DOHH2 (cell line): ENCODE measurements at regions not wholly inside any gene's neighbourhood (a gene's known extent, or its start where the extent isn't known, plus 50 kb on each side); places are given as distances from the start of the nearest gene placed in this dataset.

Experiments used
- H3F3A ChIP-seq: fragments of 200-600 bp; sonication (generic), shearing (Covaris generic); 2 replicates; pipeline ENCODE4 v1.6.0; 2016; ENCODE audit warnings: antibody characterized with exemption, mild to moderate bottlenecking; ENCODE audit not compliant: control insufficient read depth, insufficient read depth
- H3K27ac ChIP-seq: fragments of 200-600 bp; sonication (generic); 2 replicates; pipeline ENCODE4 v1.5.1; 2014; ENCODE audit warnings: low read depth, mild to moderate bottlenecking, low read length, moderate library complexity
- H3K27me3 ChIP-seq: fragments of 200-600 bp; sonication (generic); 2 replicates; pipeline ENCODE4 v1.6.1; 2014; ENCODE audit warnings: mild to moderate bottlenecking, low read length, mixed read lengths; ENCODE audit not compliant: control insufficient read depth
- H3K36me3 ChIP-seq: fragments of 200-600 bp; sonication (generic); 2 replicates; pipeline ENCODE4 v1.6.1; 2014; ENCODE audit warnings: mild to moderate bottlenecking, low read length, moderate library complexity, mixed read lengths; ENCODE audit not compliant: control insufficient read depth
- H3K4me1 ChIP-seq: fragments of 200-600 bp; sonication (generic); 2 replicates; pipeline ENCODE4 v1.6.1; 2014; ENCODE audit warnings: mild to moderate bottlenecking, low read length, mixed read lengths; ENCODE audit not compliant: control insufficient read depth
- H3K4me2 ChIP-seq: fragments of 200-600 bp; sonication (generic); 2 replicates; pipeline ENCODE4 v1.6.0; 2014; ENCODE audit warnings: mild to moderate bottlenecking, low read length, moderate library complexity
- H3K4me3 ChIP-seq: fragments of 200-600 bp; sonication (generic); 2 replicates; pipeline ENCODE4 v1.5.1; 2014; ENCODE audit warnings: mild to moderate bottlenecking, low read length, mixed read lengths
- H3K79me2 ChIP-seq: fragments of 200-600 bp; sonication (generic); 2 replicates; pipeline ENCODE4 v1.6.1; 2014; ENCODE audit warnings: mild to moderate bottlenecking, low read length, mixed read lengths; ENCODE audit not compliant: control insufficient read depth
- H3K9me2 ChIP-seq: fragments of 200-600 bp; sonication (generic); replicated peaks from 2 replicates; pipeline ENCODE4 v1.6.1; 2014; ENCODE audit warnings: mild to moderate bottlenecking, low read length, mixed read lengths; ENCODE audit not compliant: control insufficient read depth
- H3K9me3 ChIP-seq: fragments of 200-600 bp; sonication (generic); 2 replicates; pipeline ENCODE4 v1.6.1; 2014; ENCODE audit warnings: antibody characterized with exemption, low read length, mixed read lengths; ENCODE audit not compliant: control insufficient read depth, insufficient read depth
- H4K20me1 ChIP-seq: fragments of 200-600 bp; sonication (generic); 2 replicates; pipeline ENCODE4 v1.6.0; 2014; ENCODE audit warnings: low read depth, mild to moderate bottlenecking, antibody characterized with exemption, low read length, moderate library complexity; ENCODE audit not compliant: control insufficient read depth, insufficient read depth
- EZH2phosphoT487 ChIP-seq: fragments of 200-600 bp; sonication (generic); IDR thresholded peaks from 2 replicates; pipeline ENCODE4 v1.6.1; 2017; ENCODE audit warnings: borderline replicate concordance, mild to moderate bottlenecking, antibody characterized with exemption, low read length, moderate library complexity, mixed read lengths
- TF ChIP-seq, protein P1 (sequence below): fragments of 200-600 bp; sonication (generic); IDR thresholded peaks from one replicate; pipeline ENCODE4 v1.5.1; 2014; ENCODE audit warnings: antibody characterized with exemption, mild to moderate bottlenecking, low read depth, low read length; ENCODE audit not compliant: poor library complexity, severe bottlenecking

GRCh38 chr12:34206061-34206785 lies 183.9 kb downstream of the ALG10 start:
- no peaks in the 10 kb centered on the region for H3F3A ChIP-seq
- TF ChIP-seq EZH2phosphoT487, result no peak
- H3K27me3 ChIP-seq, result no peaks in the 10 kb centered on the region
- H3K4me1 ChIP-seq, result peaks cover 5% of the 10 kb centered on the region
- H3K27ac ChIP-seq, result no peak overlapping the region
- H3K9me3 ChIP-seq, result no peaks in the 10 kb centered on the region; the same call in 1 of the 2 replicates
- no peak overlapping the region for H3K4me3 ChIP-seq
- no peaks in the 10 kb centered on the region for H4K20me1 ChIP-seq
- no peaks in the 10 kb centered on the region for H3K36me3 ChIP-seq
- H3K79me2 ChIP-seq, result no peaks in the 10 kb centered on the region
- H3K4me2 ChIP-seq, result no peak overlapping the region
- no peaks in the 10 kb centered on the region for H3K9me2 ChIP-seq

- Histone ChIP-seq H3K79me2 (no peaks in the 10 kb centered on the region), H3K27ac (no peak overlapping the region), H4K20me1 (no peaks in the 10 kb centered on the region), H3K36me3 (no peaks in the 10 kb centered on the region), H3F3A (no peaks in the 10 kb centered on the region), H3K9me3 (no peaks in the 10 kb centered on the region; the same call in 1 of the 2 replicates), H3K4me3 (no peak overlapping the region), H3K9me2 (no peaks in the 10 kb centered on the region), H3K4me1 (peaks cover 5% of the 10 kb centered on the region), H3K27me3 (no peaks in the 10 kb centered on the region), H3K4me2 (no peak overlapping the region)
- TF ChIP-seq, protein P1, sequence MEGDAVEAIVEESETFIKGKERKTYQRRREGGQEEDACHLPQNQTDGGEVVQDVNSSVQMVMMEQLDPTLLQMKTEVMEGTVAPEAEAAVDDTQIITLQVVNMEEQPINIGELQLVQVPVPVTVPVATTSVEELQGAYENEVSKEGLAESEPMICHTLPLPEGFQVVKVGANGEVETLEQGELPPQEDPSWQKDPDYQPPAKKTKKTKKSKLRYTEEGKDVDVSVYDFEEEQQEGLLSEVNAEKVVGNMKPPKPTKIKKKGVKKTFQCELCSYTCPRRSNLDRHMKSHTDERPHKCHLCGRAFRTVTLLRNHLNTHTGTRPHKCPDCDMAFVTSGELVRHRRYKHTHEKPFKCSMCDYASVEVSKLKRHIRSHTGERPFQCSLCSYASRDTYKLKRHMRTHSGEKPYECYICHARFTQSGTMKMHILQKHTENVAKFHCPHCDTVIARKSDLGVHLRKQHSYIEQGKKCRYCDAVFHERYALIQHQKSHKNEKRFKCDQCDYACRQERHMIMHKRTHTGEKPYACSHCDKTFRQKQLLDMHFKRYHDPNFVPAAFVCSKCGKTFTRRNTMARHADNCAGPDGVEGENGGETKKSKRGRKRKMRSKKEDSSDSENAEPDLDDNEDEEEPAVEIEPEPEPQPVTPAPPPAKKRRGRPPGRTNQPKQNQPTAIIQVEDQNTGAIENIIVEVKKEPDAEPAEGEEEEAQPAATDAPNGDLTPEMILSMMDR, result no peak
- no peak for TF ChIP-seq EZH2phosphoT487
These were observed 185.6 kb downstream of the ALG10 start for GRCh38 chr12:34207858-34208257.

DNA sequence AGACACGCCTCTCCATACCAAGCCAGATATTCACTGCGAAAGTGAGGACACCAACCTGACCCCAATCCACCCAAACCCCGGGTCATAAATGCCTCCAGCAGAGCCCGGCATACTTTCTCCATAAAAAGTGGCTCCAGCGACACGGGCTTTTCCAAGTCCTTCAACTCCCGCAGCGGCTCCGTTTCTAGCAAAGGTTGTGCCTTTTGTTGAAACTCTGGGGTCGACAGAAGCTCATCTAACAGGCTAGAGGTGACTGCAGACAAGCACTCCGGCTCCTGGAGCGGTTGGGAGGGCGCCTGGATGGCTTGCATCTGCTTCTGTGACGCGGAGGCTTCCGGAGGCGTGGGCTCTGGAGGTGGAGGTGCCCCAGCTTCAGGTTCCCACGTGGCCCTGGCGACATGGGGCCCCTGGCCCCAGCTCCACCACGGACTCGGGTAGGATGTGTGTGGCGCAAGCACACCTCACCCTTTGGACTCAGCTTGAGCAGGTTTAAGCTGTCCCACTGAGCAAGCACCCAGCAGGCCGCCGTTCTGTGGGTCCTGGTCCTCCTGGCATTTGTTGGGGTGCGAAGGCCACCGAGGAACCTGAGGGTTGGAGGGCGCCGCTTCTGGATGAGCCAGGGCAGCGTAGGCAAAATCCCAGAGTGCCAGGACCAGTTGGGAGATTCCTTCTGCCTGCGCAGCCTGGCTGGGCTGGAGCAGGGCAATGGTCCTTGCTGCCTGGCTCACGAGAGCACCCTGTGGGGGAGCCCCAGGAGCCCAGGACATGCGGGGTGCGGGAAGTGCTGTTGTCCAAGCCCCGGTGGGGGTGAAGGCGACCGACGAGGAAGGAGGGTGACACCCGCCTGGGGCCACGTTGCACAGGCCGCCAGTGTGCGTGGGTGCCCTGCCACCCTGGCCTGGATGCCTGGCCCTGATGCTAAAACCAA lies 186.3 kb downstream of the ALG10 start:
- Histone ChIP-seq H3K27ac (no peak overlapping the region), H3K36me3 (no peaks in the 10 kb centered on the region), H3K4me1 (peaks cover 5% of the 10 kb centered on the region), H3K79me2 (no peaks in the 10 kb centered on the region), H3K9me3 (no peaks in the 10 kb centered on the region; the same call in 1 of the 2 replicates), H3K4me2 (no peak overlapping the region), H3K27me3 (no peaks in the 10 kb centered on the region), H3K4me3 (no peak overlapping the region), H3K9me2 (no peaks in the 10 kb centered on the region), H4K20me1 (no peaks in the 10 kb centered on the region), H3F3A (no peaks in the 10 kb centered on the region)
- TF ChIP-seq EZH2phosphoT487, result no peak
- TF ChIP-seq, protein P1, result no peak
